ENCODE measurements at regions not wholly inside any gene's neighbourhood (a gene's known extent, or its start where the extent isn't known, plus 50 kb on each side); places are given as distances from the start of the nearest gene placed in this dataset.

GRCh38 chrX:142688256-142688655, 337.5 kb upstream of the SPANXN4 start:
- CTCF ChIA-PET (ENCODE audit: low intra/inter-chr PET ratio, low total read pairs), result no interaction called here

GRCh38 chrX:142686653-142687283, 339.0 kb upstream of the SPANXN4 start:
- Histone ChIP-seq H3K79me2 (ENCODE audit: insufficient read depth, low read length) (no peaks in the 10 kb centered on the region), H3K4me3 (replicated peaks in 1 of 3; ENCODE audit: insufficient read depth in 1 of 3, low read depth in 2 of 3, low read length in 3 of 3) (no peak overlapping the region), H4K20me1 (ENCODE audit: insufficient read depth, low read length) (no peaks in the 10 kb centered on the region), H3K36me3 (replicated peaks in 1 of 2; ENCODE audit: control insufficient read depth in 1 of 2, insufficient read depth in 2 of 2, low read length in 2 of 2) (no peaks in the 10 kb centered on the region), H3K4me1 (ENCODE audit: insufficient read depth, low read length) (no peaks in the 10 kb centered on the region), H2AFZ (ENCODE audit: low read length) (no peak overlapping the region), H3K27ac (ENCODE audit: extremely low read length, insufficient read depth, low read length) (no peak overlapping the region), H3K4me2 (ENCODE audit: low read depth, low read length) (no peak overlapping the region), H3K9me3 (ENCODE audit: low read length) (peaks cover 21% of the 10 kb centered on the region), H3K27me3 (ENCODE audit: control insufficient read depth in 1 of 2, insufficient read depth in 2 of 2, low read length in 2 of 2) (no peaks in the 10 kb centered on the region), H3K9ac (ENCODE audit: insufficient read depth, low read depth, low read length) (no peak overlapping the region)
- no TSS peak for BruUV-seq (replicated peaks)
- CTCF ChIA-PET (ENCODE audit: low intra/inter-chr PET ratio, low total read pairs), result no interaction called here
- 3% methylated on average over 3 of the region's 3 CpGs for WGBS (ENCODE audit: low lambda C conversion rate)
- intact Hi-C loops (cut with micrococcal nuclease; ENCODE audit: unreplicated experiment) (no loop called here), in situ Hi-C loops (cut with HindIII; ENCODE audit: extremely low pct_ligation_motif_present, low pct_unique_long_range_greater_than_20kb) (no loop called here)
- POLR2A ChIA-PET, result no interaction called here
- ATAC-seq (no peak), DNase-seq (ENCODE audit: low spot score) (no peak), FAIRE-seq (no peak)
- TF ChIP-seq FOXO1 (CRISPR knock-in tag; IDR thresholded peaks at IDR 0.05), result no peak
- no peak for TF ChIP-seq ZNF670 (CRISPR knock-in tag; IDR thresholded peaks at IDR 0.05; ENCODE audit: borderline replicate concordance)
- no peak for TF ChIP-seq EP300 (IDR thresholded peaks at IDR 0.05; ENCODE audit: low read depth in 2 of 2, low read length in 2 of 2)
- TF ChIP-seq EP300 (CRISPR knock-in tag; IDR thresholded peaks at IDR 0.05; ENCODE audit: borderline replicate concordance), result no peak
- no peak for TF ChIP-seq ZNF484 (CRISPR knock-in tag; IDR thresholded peaks at IDR 0.05; ENCODE audit: borderline replicate concordance, low read depth)
- no peak for TF ChIP-seq HDAC1 (CRISPR knock-in tag; IDR thresholded peaks at IDR 0.05)
- no peak for TF ChIP-seq MLLT10 (CRISPR knock-in tag; IDR thresholded peaks at IDR 0.05)
- no peak for TF ChIP-seq HNF1B (CRISPR knock-in tag; IDR thresholded peaks at IDR 0.05)
- no peak for TF ChIP-seq PATZ1 (CRISPR knock-in tag; IDR thresholded peaks at IDR 0.05)
- no peak for TF ChIP-seq ZNF777 (CRISPR knock-in tag; IDR thresholded peaks at IDR 0.05)

More at GRCh38 chrX:142688256-142688655, 337.5 kb upstream of the SPANXN4 start:
- Histone ChIP-seq H3K9me3 (ENCODE audit: low read length) (peaks cover 33% of the 10 kb centered on the region), H2AFZ (ENCODE audit: low read length) (no peak overlapping the region), H3K36me3 (replicated peaks in 1 of 2; ENCODE audit: control insufficient read depth in 1 of 2, insufficient read depth in 2 of 2, low read length in 2 of 2) (no peaks in the 10 kb centered on the region), H4K20me1 (ENCODE audit: insufficient read depth, low read length) (no peaks in the 10 kb centered on the region), H3K9ac (ENCODE audit: insufficient read depth, low read depth, low read length) (no peak overlapping the region), H3K79me2 (ENCODE audit: insufficient read depth, low read length) (no peaks in the 10 kb centered on the region), H3K27ac (ENCODE audit: extremely low read length, insufficient read depth, low read length) (no peak overlapping the region), H3K4me2 (ENCODE audit: low read depth, low read length) (no peak overlapping the region), H3K4me3 (replicated peaks in 1 of 3; ENCODE audit: insufficient read depth in 1 of 3, low read depth in 2 of 3, low read length in 3 of 3) (no peak overlapping the region), H3K27me3 (ENCODE audit: control insufficient read depth in 1 of 2, insufficient read depth in 2 of 2, low read length in 2 of 2) (no peaks in the 10 kb centered on the region), H3K4me1 (ENCODE audit: insufficient read depth, low read length) (no peaks in the 10 kb centered on the region)
- TF ChIP-seq HNRNPK (IDR thresholded peaks at IDR 0.05; ENCODE audit: low read depth, low read length, poor library complexity, severe bottlenecking) (peak; percentile 59), E2F5 (CRISPR knock-in tag; conservative IDR thresholded peaks at IDR 0.05) (no peak)
- no TSS peak for BruUV-seq (replicated peaks)
- WGBS (ENCODE audit: low lambda C conversion rate), result 43% methylated on average over 2 of the region's 2 CpGs
- DNase-seq (ENCODE audit: low spot score), result no peak
- ATAC-seq, result no peak
- in situ Hi-C loops (cut with HindIII; ENCODE audit: extremely low pct_ligation_motif_present, low pct_unique_long_range_greater_than_20kb), result no loop called here
- FAIRE-seq, result no peak
- intact Hi-C loops (cut with micrococcal nuclease; ENCODE audit: unreplicated experiment), result no loop called here
- POLR2A ChIA-PET, result no interaction called here

Data from HepG2 (cell line).